GM12878 (cell line): ENCODE measurements at regions not wholly inside any gene's neighbourhood (a gene's known extent, or its start where the extent isn't known, plus 50 kb on each side); places are given as distances from the start of the nearest gene placed in this dataset.
"Not testable (repeated sequence)": the region's sequence is repeated elsewhere in the genome, so short reads cannot be mapped to it uniquely, and the experiment has no call there.

Experiments used
- ATAC-seq: fragments of 200-7000 bp; cut with Tn5 transposase; 3 replicates; pipeline ENCODE4 v1.9.1; 2020; ENCODE audit warnings: mild to moderate bottlenecking, moderate library complexity
- BruUV-seq: library from RNA; stranded (reverse); fragments of 400-500 nt; replicated peaks from 2 replicates; lab custom pipeline; 2021; lab: Mats Ljungman, UMichigan
- CTCF ChIA-PET: fragments of 300-600 bp; sonication (Branson Sonifier 250); formaldehyde crosslinking; extraction: SDS; loops from one replicate; lab custom pipeline; 2021; ENCODE audit warnings: inconsistent platforms; lab: Yijun Ruan, JAX
- POLR2A ChIA-PET: fragments of 350-600 bp; formaldehyde crosslinking; extraction: SDS; loops from one replicate; lab custom pipeline; 2021; ENCODE audit warnings: inconsistent platforms; lab: Charles Lee
- RAD21 ChIA-PET: fragments of 300-600 bp; sonication (Branson Sonifier 250); formaldehyde crosslinking; loops from one replicate; lab custom pipeline; 2023; ENCODE audit warnings: antibody characterized with exemption; ENCODE audit not compliant: unreplicated experiment; lab: Charles Lee
- SMC1A ChIA-PET: fragments of 300-600 bp; sonication (Branson Sonifier 250); formaldehyde crosslinking; loops from one replicate; lab custom pipeline; 2023; ENCODE audit not compliant: unreplicated experiment, uncharacterized antibody; lab: Charles Lee
- DNase-seq: peaks from one replicate; pipeline ENCODE4 v3.0.0-alpha.2; 2011; ENCODE audit warnings: low read depth, low spot score
- FAIRE-seq: peaks from 3 replicates; lab custom pipeline; 2011; peaks lifted over from hg19 to GRCh38; lab: Jason Lieb, UNC
- H2AFZ ChIP-seq: 2 replicates; pipeline ENCODE4 v1.6.0; 2011; ENCODE audit warnings: low read depth, low read length, control low read depth; ENCODE audit not compliant: control insufficient read depth
- H3K27ac ChIP-seq: 2 replicates; pipeline ENCODE4 v1.5.1; 2011; ENCODE audit warnings: control low read depth; ENCODE audit not compliant: control insufficient read depth, insufficient read depth
- H3K27me3 ChIP-seq, 2 experiments: replicated peaks in 1 of 2; 2 replicates each; pipeline versions ENCODE4 v1.6.0 to v1.6.1; 2011; ENCODE audit warnings: low read length in 1 of 2; ENCODE audit not compliant: control insufficient read depth in 2 of 2, insufficient read depth in 2 of 2
- H3K36me3 ChIP-seq, 2 experiments: 2 replicates each; pipeline ENCODE4 v1.5.1; 2011; ENCODE audit warnings: low read length in 1 of 2; ENCODE audit not compliant: control insufficient read depth in 2 of 2, insufficient read depth in 2 of 2
- H3K4me1 ChIP-seq: 2 replicates; pipeline ENCODE4 v1.6.1; 2011; ENCODE audit warnings: mild to moderate bottlenecking, low read length, moderate library complexity, mixed read lengths; ENCODE audit not compliant: control insufficient read depth, insufficient read depth
- H3K4me2 ChIP-seq: 2 replicates; pipeline ENCODE4 v1.6.0; 2011; ENCODE audit warnings: control low read depth; ENCODE audit not compliant: control insufficient read depth, insufficient read depth
- H3K4me3 ChIP-seq: fragments of 200-600 bp; sonication (generic); 2 replicates; pipeline ENCODE4 v1.5.1; 2016
- H3K79me2 ChIP-seq: 2 replicates; pipeline ENCODE4 v1.6.0; 2011; ENCODE audit warnings: low read length; ENCODE audit not compliant: control insufficient read depth, insufficient read depth
- H3K9ac ChIP-seq: 2 replicates; pipeline ENCODE4 v1.8.0; 2011; ENCODE audit warnings: low read length, control low read depth, mixed read lengths; ENCODE audit not compliant: control insufficient read depth, insufficient read depth
- H3K9me3 ChIP-seq: replicated peaks from 3 replicates; pipeline ENCODE4 v1.5.1; 2011; ENCODE audit warnings: mild to moderate bottlenecking, low read length; ENCODE audit not compliant: control insufficient read depth, insufficient read depth
- H4K20me1 ChIP-seq: 2 replicates; pipeline ENCODE4 v1.6.0; 2011; ENCODE audit not compliant: control insufficient read depth, insufficient read depth
- BMI1 ChIP-seq: fragments of 450-650 bp; IDR thresholded peaks from 2 replicates; pipeline ENCODE4 v1.6.1; 2016; ENCODE audit warnings: mild to moderate bottlenecking, moderate library complexity, borderline replicate concordance
- POLR2AphosphoS2 ChIP-seq: IDR thresholded peaks from 2 replicates; pipeline ENCODE4 v1.6.1; 2011; ENCODE audit warnings: low read depth, mild to moderate bottlenecking, low read length, improper control_type of control experiment, moderate library complexity
- RFX5 ChIP-seq: IDR thresholded peaks from 2 replicates; pipeline ENCODE4 v1.6.1; 2011; ENCODE audit warnings: low read depth, low read length, improper control_type of control experiment
- SIX5 ChIP-seq: IDR thresholded peaks from 2 replicates; pipeline ENCODE4 v1.6.1; 2011; ENCODE audit warnings: mild to moderate bottlenecking, low read depth, low read length, moderate library complexity; ENCODE audit not compliant: severe bottlenecking
- STAT1 ChIP-seq: fragments of 450-650 bp; conservative IDR thresholded peaks from 2 replicates; pipeline ENCODE4 v1.6.1; 2014; ENCODE audit warnings: antibody characterized with exemption, mild to moderate bottlenecking
- WGBS: methylation state at CpG from one replicate; pipeline ENCODE4 v1.1.6; 2016; ENCODE audit warnings: low lambda C conversion rate; ENCODE audit not compliant: insufficient replicate concordance, insufficient coverage; ENCODE audit errors: missing lambda C conversion rate; 5-methylcytosine and 5-hydroxymethylcytosine counted together
- in situ Hi-C: fragments of 300-500 bp; cut with MboI; formaldehyde crosslinking; loops from 9 replicates; pipeline ENCODE4 v1.14.3; 2018; ENCODE audit warnings: mixed read lengths
- intact Hi-C: fragments of 100-400 bp; cut with micrococcal nuclease; formaldehyde crosslinking; loops from one replicate; pipeline ENCODE4 v1.14.2; 2022; ENCODE audit not compliant: unreplicated experiment
- TF ChIP-seq, protein P1 (sequence below): fragments of 450-650 bp; IDR thresholded peaks from 2 replicates; pipeline ENCODE4 v1.6.1; 2017; ENCODE audit warnings: antibody characterized with exemption, mild to moderate bottlenecking, moderate library complexity

- TF ChIP-seq SIX5 (no peak), RFX5 (no peak), STAT1 (no peak)
- TF ChIP-seq, all 136 proteins: peak for 0
Observed at GRCh38 chr4:175335331-175335730, 417.2 kb downstream of the ADAM29 start (continued).

DNA sequence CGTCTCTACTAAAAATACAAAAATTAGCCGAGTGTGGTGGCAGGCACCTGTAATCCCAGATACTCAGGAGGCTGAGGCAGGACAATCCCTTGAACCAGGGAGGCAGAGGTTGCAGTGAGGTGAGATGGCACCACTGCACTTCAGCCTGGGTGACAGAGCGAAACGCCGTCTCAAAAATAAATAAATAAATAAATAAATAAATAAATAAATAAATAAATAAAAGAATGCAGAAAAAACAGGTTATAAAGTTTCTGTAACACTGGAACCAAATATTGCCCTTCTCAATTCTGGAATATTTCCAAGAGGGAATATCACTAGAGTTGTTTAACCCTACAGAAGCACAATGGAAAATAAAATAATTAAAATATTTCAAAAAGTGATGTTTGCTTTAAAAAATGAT, 418.4 kb downstream of the ADAM29 start:
- SMC1A ChIA-PET, H3K4me2 ChIP-seq, H2AFZ ChIP-seq, CTCF ChIA-PET, in situ Hi-C loops, POLR2A ChIA-PET, intact Hi-C loops, H3K9ac ChIP-seq, H4K20me1 ChIP-seq, RAD21 ChIA-PET, H3K4me1 ChIP-seq, H3K27ac ChIP-seq, H3K9me3 ChIP-seq, H3K79me2 ChIP-seq, H3K4me3 ChIP-seq, ATAC-seq, DNase-seq, FAIRE-seq, BruUV-seq, H3K27me3 ChIP-seq, H3K36me3 ChIP-seq: not testable (repeated sequence)
- 56% methylated on average over 5 of the region's 5 CpGs for WGBS

GRCh38 chr4:175339100-175339707, 421.0 kb downstream of the ADAM29 start:
- Histone ChIP-seq H3K27ac (no peak overlapping the region), H3K9ac (no peak overlapping the region)
- POLR2A ChIA-PET, result no interaction called here
- in situ Hi-C loops, result no loop called here
- no peak for TF ChIP-seq BMI1
- no peak for TF ChIP-seq SIX5
- TF ChIP-seq, protein P1, sequence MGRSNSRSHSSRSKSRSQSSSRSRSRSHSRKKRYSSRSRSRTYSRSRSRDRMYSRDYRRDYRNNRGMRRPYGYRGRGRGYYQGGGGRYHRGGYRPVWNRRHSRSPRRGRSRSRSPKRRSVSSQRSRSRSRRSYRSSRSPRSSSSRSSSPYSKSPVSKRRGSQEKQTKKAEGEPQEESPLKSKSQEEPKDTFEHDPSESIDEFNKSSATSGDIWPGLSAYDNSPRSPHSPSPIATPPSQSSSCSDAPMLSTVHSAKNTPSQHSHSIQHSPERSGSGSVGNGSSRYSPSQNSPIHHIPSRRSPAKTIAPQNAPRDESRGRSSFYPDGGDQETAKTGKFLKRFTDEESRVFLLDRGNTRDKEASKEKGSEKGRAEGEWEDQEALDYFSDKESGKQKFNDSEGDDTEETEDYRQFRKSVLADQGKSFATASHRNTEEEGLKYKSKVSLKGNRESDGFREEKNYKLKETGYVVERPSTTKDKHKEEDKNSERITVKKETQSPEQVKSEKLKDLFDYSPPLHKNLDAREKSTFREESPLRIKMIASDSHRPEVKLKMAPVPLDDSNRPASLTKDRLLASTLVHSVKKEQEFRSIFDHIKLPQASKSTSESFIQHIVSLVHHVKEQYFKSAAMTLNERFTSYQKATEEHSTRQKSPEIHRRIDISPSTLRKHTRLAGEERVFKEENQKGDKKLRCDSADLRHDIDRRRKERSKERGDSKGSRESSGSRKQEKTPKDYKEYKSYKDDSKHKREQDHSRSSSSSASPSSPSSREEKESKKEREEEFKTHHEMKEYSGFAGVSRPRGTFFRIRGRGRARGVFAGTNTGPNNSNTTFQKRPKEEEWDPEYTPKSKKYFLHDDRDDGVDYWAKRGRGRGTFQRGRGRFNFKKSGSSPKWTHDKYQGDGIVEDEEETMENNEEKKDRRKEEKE, result no peak
- TF ChIP-seq POLR2AphosphoS2, result no peak
- TF ChIP-seq, all 136 proteins: peak for 0
- FAIRE-seq (no peak), ATAC-seq (no peak), DNase-seq (no peak)
- no peak overlapping the region for H3K4me3 ChIP-seq
- H3K4me1 ChIP-seq, result no peaks in the 10 kb centered on the region
- intact Hi-C loops, result no loop called here
- H4K20me1 ChIP-seq, result no peaks in the 10 kb centered on the region
- ChIA-PET RAD21 (no interaction called here), SMC1A (no interaction called here), CTCF (no interaction called here)
- no peak overlapping the region for H2AFZ ChIP-seq
- no peaks in the 10 kb centered on the region for H3K79me2 ChIP-seq
- no TSS peak for BruUV-seq
- no peaks in the 10 kb centered on the region for H3K27me3 ChIP-seq
- no peaks in the 10 kb centered on the region for H3K36me3 ChIP-seq
- WGBS, result 8% methylated on average over 1 of the region's 1 CpG
- no peaks in the 10 kb centered on the region for H3K9me3 ChIP-seq
- no peak overlapping the region for H3K4me2 ChIP-seq
